Erythroblast (primary cell): ENCODE measurements at regions not wholly inside any gene's neighbourhood (a gene's known extent, or its start where the extent isn't known, plus 50 kb on each side); places are given as distances from the start of the nearest gene placed in this dataset.

Experiments used
- GATA1 ChIP-seq: IDR thresholded peaks from 2 replicates; pipeline ENCODE4 v1.6.1; 2011; ENCODE audit warnings: low read depth, mild to moderate bottlenecking, control low read depth, low read length, moderate library complexity
- POLR2A ChIP-seq: IDR thresholded peaks from 2 replicates; pipeline ENCODE4 v1.6.1; 2011; ENCODE audit warnings: mild to moderate bottlenecking, low read length

DNA sequence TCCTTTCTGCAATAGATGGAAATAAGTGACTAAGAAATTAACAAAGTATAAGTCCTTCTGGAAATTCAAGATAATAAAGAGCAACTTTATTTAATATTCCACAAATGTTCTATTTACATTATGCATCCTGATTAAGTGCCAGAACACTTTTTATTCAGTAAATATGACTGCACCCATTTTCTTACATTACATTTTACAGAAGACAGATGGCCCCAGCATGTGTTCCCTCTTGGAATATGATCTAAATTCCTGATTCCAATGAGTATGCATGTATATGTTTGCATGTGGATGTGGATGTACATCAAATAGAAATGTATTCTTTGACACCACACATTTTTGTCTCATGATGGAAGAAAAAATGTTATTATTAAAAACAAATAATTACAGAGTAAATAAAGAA lies 628.7 kb upstream of the SEMA3D start:
- TF ChIP-seq POLR2A: no peak
- TF ChIP-seq GATA1: no peak
